ENCODE measurements at regions not wholly inside any gene's neighbourhood (a gene's known extent, or its start where the extent isn't known, plus 50 kb on each side); places are given as distances from the start of the nearest gene placed in this dataset.

DNA sequence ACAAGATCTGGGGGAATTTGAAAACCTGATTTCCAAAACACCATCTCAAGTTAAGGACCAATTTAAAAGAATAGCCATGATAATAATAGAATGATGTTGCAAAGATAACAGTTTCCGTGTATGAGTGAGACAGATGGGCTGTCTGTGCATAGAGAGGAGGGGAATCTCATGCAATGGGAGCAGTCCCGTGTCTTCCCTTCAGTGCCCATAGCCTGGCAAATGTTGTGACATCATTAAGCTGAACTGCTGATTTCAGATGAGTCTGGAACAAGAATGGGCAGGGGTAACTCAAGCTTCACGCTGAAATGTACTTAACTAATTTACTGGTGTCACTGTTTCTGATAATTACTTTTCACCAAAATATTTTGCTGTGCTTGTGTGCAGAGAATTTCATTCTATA is 454.0 kb downstream of the FOXG1 start:
- Mint-ChIP-seq H3K4me3 (no peak overlapping the region), H3K36me3 (no peaks in the 10 kb centered on the region), H3K4me1 (no peaks in the 10 kb centered on the region), H3K27me3 (no peaks in the 10 kb centered on the region), H3K9me3 (peaks cover 0 to 13% (median 2%) of the 10 kb centered on the region in 11 donors), H3K27ac (no peak overlapping the region)
- no peaks in the 10 kb centered on the region for H3K36me3 ChIP-seq (ENCODE audit: control insufficient read depth in 2 of 3, insufficient read depth in 3 of 3, low read length in 3 of 3)
- H3K4me3 ChIP-seq (ENCODE audit: low read length): no peak overlapping the region
- H3K4me1 ChIP-seq (ENCODE audit: control insufficient read depth in 2 of 2, insufficient read depth in 2 of 2, low read length in 2 of 2): no peaks in the 10 kb centered on the region
- no peak overlapping the region for H3K27ac ChIP-seq (ENCODE audit: low read depth, low read length)
- DNase-seq (no peak), ATAC-seq (no peak)
- ChIA-PET CTCF (no interaction called here), POLR2A (no interaction called here)
- no peaks in the 10 kb centered on the region for H3K9me3 ChIP-seq (ENCODE audit: control insufficient read depth in 2 of 3, low read length in 3 of 3)
- intact Hi-C loops (cut with micrococcal nuclease): no loop called here
- no peaks in the 10 kb centered on the region for H3K27me3 ChIP-seq (ENCODE audit: control insufficient read depth in 2 of 2, insufficient read depth in 2 of 2, low read length in 2 of 2)

DNA sequence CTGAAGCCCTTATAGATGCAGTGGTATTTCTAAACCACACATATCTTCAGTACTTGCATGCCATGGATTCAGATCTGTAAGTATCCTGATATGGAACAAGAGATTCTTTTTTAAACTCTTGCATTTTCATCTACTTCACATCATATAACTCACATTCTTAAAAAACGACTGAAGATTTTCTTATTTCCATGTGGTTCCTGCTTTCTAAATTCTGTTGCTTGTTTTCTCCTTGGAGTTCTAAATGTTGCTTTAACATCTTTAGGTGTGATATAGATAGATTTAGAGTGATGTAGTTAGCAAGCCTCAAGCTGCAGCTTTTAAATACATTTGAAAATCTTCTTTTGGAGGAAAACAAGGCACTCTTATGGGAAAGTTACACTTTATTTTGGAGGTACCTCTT is 455.4 kb downstream of the FOXG1 start:
- Histone ChIP-seq H3K4me3 (ENCODE audit: low read length) (no peak overlapping the region), H3K27me3 (ENCODE audit: control insufficient read depth in 2 of 2, insufficient read depth in 2 of 2, low read length in 2 of 2) (no peaks in the 10 kb centered on the region), H3K36me3 (ENCODE audit: control insufficient read depth in 2 of 3, insufficient read depth in 3 of 3, low read length in 3 of 3) (no peaks in the 10 kb centered on the region), H3K9me3 (ENCODE audit: control insufficient read depth in 2 of 3, low read length in 3 of 3) (no peaks in the 10 kb centered on the region), H3K4me1 (ENCODE audit: control insufficient read depth in 2 of 2, insufficient read depth in 2 of 2, low read length in 2 of 2) (no peaks in the 10 kb centered on the region), H3K27ac (ENCODE audit: low read depth, low read length) (no peak overlapping the region)
- Mint-ChIP-seq H3K4me1 (no peaks in the 10 kb centered on the region), H3K4me3 (no peak overlapping the region), H3K36me3 (no peaks in the 10 kb centered on the region), H3K9me3 (peaks cover 0 to 13% (median 2%) of the 10 kb centered on the region in 11 donors), H3K27me3 (no peaks in the 10 kb centered on the region), H3K27ac (no peak overlapping the region)
- CTCF ChIA-PET: no interaction called here
- intact Hi-C loops (cut with micrococcal nuclease): no loop called here
- DNase-seq (no peak), ATAC-seq (no peak)
- POLR2A ChIA-PET: no interaction called here

DNA sequence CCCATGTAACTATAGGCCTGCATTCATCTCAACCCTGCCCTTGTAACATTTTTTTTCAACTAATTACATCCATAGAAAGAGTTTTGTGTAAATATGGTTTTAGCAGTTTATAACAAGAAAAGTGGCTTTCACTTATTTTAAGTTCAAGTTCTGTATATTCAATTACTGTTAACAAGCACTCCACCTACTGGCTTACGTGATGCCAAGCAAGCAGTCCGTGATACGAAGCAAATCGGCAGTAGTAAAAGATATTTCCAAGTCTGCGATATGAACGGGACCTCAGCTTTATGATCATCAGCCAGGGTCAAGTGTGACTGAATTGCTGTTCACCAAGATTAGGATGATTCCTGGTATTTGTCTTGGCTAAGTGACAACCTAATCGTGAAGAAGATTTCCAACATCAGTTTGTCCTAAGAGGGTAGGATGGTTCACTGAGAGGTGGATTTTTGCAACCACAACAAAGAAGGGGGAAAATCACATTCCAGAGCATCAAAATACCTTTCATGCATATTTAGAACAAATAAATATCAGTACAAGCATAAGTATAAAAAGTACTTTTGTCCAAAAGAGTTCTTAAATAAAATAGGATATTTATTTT is 456.2 kb downstream of the FOXG1 start:
- no peak overlapping the region for H3K27ac Mint-ChIP-seq
- H3K4me3 ChIP-seq (ENCODE audit: low read length): no peak overlapping the region
- ATAC-seq (no peak), DNase-seq (no peak)
- H3K9me3 Mint-ChIP-seq: peaks cover 0 to 13% (median 2%) of the 10 kb centered on the region in 11 donors
- CTCF ChIA-PET: no interaction called here
- no peaks in the 10 kb centered on the region for H3K4me1 Mint-ChIP-seq
- H3K27ac ChIP-seq (ENCODE audit: low read depth, low read length): no peak overlapping the region
- no peak overlapping the region for H3K4me3 Mint-ChIP-seq
- POLR2A ChIA-PET: no interaction called here
- H3K4me1 ChIP-seq (ENCODE audit: control insufficient read depth in 2 of 2, insufficient read depth in 2 of 2, low read length in 2 of 2): no peaks in the 10 kb centered on the region
- H3K9me3 ChIP-seq (ENCODE audit: control insufficient read depth in 2 of 3, low read length in 3 of 3): no peaks in the 10 kb centered on the region
- no peaks in the 10 kb centered on the region for H3K27me3 ChIP-seq (ENCODE audit: control insufficient read depth in 2 of 2, insufficient read depth in 2 of 2, low read length in 2 of 2)
- no peaks in the 10 kb centered on the region for H3K36me3 Mint-ChIP-seq
- no peaks in the 10 kb centered on the region for H3K36me3 ChIP-seq (ENCODE audit: control insufficient read depth in 2 of 3, insufficient read depth in 3 of 3, low read length in 3 of 3)
- H3K27me3 Mint-ChIP-seq: no peaks in the 10 kb centered on the region
- intact Hi-C loops (cut with micrococcal nuclease): no loop called here

DNA sequence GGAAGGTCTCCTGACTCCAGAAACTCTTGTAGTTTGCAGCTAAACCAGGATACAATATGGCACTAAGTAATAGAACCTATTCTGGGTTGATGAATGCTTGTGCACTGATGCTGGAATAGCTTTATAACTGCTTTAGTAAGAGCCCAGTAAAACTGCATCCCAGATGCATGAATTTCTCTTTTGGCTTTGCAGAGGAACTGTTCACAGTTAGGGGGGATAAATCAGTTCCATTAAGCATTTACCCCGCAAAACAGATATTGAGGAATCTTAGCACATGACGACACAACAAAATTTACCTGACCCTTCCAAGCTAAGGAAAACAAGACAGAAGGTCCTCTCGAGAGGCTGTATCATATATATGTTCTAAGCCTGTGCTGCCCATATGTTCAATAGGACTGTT is 457.4 kb downstream of the FOXG1 start:
- Mint-ChIP-seq H3K27me3 (no peaks in the 10 kb centered on the region), H3K4me3 (no peak overlapping the region), H3K4me1 (no peaks in the 10 kb centered on the region), H3K36me3 (no peaks in the 10 kb centered on the region), H3K27ac (no peak overlapping the region), H3K9me3 (peaks cover 0 to 13% (median 3%) of the 10 kb centered on the region in 11 donors)
- intact Hi-C loops (cut with micrococcal nuclease): no loop called here
- POLR2A ChIA-PET: no interaction called here
- Histone ChIP-seq H3K4me1 (ENCODE audit: control insufficient read depth in 2 of 2, insufficient read depth in 2 of 2, low read length in 2 of 2) (no peaks in the 10 kb centered on the region), H3K27ac (ENCODE audit: low read depth, low read length) (no peak overlapping the region), H3K36me3 (ENCODE audit: control insufficient read depth in 2 of 3, insufficient read depth in 3 of 3, low read length in 3 of 3) (no peaks in the 10 kb centered on the region), H3K9me3 (ENCODE audit: control insufficient read depth in 2 of 3, low read length in 3 of 3) (no peaks in the 10 kb centered on the region), H3K27me3 (ENCODE audit: control insufficient read depth in 2 of 2, insufficient read depth in 2 of 2, low read length in 2 of 2) (no peaks in the 10 kb centered on the region), H3K4me3 (ENCODE audit: low read length) (no peak overlapping the region)
- ATAC-seq: no peak
- CTCF ChIA-PET: no interaction called here
- DNase-seq: no peak

DNA sequence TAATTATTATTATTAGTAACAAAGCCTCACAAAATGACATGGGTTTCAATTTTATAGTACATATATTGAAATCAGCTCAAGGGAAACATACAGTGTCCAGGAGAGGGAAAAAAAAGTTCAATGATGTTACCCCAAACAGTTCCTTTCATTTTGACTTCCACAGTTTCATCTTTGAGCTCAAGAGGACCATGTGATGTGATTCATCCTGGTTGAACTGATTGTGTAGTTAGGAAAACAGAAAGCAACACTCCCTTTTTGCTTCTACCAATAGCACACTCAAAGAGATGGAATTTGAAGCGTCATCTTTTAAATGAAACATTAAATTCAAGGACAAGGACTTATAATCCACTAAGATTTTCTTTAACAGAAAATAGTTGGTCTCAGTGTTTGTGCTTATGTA is 461.0 kb downstream of the FOXG1 start:
- intact Hi-C loops (cut with micrococcal nuclease): no loop called here
- H3K27me3 ChIP-seq (ENCODE audit: control insufficient read depth in 2 of 2, insufficient read depth in 2 of 2, low read length in 2 of 2): no peaks in the 10 kb centered on the region
- POLR2A ChIA-PET: no interaction called here
- Mint-ChIP-seq H3K27ac (no peak overlapping the region), H3K9me3 (peaks cover 0 to 7% (median 1%) of the 10 kb centered on the region in 11 donors), H3K4me1 (no peaks in the 10 kb centered on the region), H3K36me3 (no peaks in the 10 kb centered on the region), H3K27me3 (no peaks in the 10 kb centered on the region), H3K4me3 (no peak overlapping the region)
- H3K27ac ChIP-seq (ENCODE audit: low read depth, low read length): no peak overlapping the region
- DNase-seq (no peak), ATAC-seq (no peak)
- no peaks in the 10 kb centered on the region for H3K36me3 ChIP-seq (ENCODE audit: control insufficient read depth in 2 of 3, insufficient read depth in 3 of 3, low read length in 3 of 3)
- H3K9me3 ChIP-seq (ENCODE audit: control insufficient read depth in 2 of 3, low read length in 3 of 3): no peaks in the 10 kb centered on the region
- no peaks in the 10 kb centered on the region for H3K4me1 ChIP-seq (ENCODE audit: control insufficient read depth in 2 of 2, insufficient read depth in 2 of 2, low read length in 2 of 2)
- H3K4me3 ChIP-seq (ENCODE audit: low read length): no peak overlapping the region
- CTCF ChIA-PET: no interaction called here

DNA sequence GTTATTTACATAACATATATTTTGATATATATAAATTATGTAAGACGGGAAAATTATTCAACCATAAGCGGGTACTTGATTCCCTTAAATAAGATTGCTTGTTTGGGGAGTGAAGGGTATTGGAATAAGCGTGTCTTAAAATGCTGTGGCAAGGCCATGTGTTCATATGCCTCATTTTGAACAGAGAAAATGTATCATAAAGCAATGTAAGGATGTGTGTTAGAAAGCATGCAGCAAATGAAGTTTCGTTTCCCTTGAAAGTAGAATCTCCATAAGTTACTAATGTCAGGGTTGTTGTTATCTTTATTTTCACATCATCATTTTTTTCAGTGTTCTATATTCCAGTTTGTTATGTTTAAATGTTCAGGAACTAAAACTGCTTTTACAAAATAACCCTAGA is 465.6 kb downstream of the FOXG1 start:
- Histone ChIP-seq H3K9me3 (ENCODE audit: control insufficient read depth in 2 of 3, low read length in 3 of 3) (no peaks in the 10 kb centered on the region), H3K27me3 (ENCODE audit: control insufficient read depth in 2 of 2, insufficient read depth in 2 of 2, low read length in 2 of 2) (no peaks in the 10 kb centered on the region), H3K36me3 (ENCODE audit: control insufficient read depth in 2 of 3, insufficient read depth in 3 of 3, low read length in 3 of 3) (no peaks in the 10 kb centered on the region), H3K27ac (ENCODE audit: low read depth, low read length) (no peak overlapping the region), H3K4me3 (ENCODE audit: low read length) (no peak overlapping the region), H3K4me1 (ENCODE audit: control insufficient read depth in 2 of 2, insufficient read depth in 2 of 2, low read length in 2 of 2) (no peaks in the 10 kb centered on the region)
- Mint-ChIP-seq H3K9me3 (peaks cover 0 to 3% (median under 1%) of the 10 kb centered on the region in 11 donors), H3K27me3 (no peaks in the 10 kb centered on the region), H3K4me1 (no peaks in the 10 kb centered on the region), H3K27ac (no peak overlapping the region), H3K4me3 (no peak overlapping the region), H3K36me3 (no peaks in the 10 kb centered on the region)
- ChIA-PET POLR2A (no interaction called here), CTCF (no interaction called here)
- intact Hi-C loops (cut with micrococcal nuclease): no loop called here
- no peak for DNase-seq
- ATAC-seq: no peak

DNA sequence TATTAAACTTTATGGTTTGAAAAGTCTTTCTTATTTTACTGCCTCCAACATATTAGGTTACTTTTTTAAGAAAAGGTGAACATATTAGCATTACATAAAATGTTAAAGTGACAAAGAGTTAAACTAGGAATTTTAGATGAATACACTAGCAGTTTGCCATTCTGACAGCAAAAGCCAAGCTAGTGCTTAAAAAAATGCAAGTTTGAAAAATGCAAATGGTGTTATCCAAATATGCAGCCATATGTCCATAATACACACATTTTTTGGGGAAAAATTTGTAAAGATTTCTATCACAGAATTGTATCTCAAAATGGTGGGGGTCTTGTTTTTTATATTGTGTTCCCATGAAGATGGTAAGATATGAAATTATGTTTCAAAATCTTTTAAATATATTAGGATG is 466.1 kb downstream of the FOXG1 start:
- ATAC-seq: no peak
- H3K27ac ChIP-seq (ENCODE audit: low read depth, low read length): no peak overlapping the region
- H3K9me3 Mint-ChIP-seq: peaks cover 0 to 6% (median 4%) of the 10 kb centered on the region in 11 donors
- H3K9me3 ChIP-seq (ENCODE audit: control insufficient read depth in 2 of 3, low read length in 3 of 3): no peaks in the 10 kb centered on the region
- POLR2A ChIA-PET: no interaction called here
- intact Hi-C loops (cut with micrococcal nuclease): no loop called here
- H3K36me3 Mint-ChIP-seq: no peaks in the 10 kb centered on the region
- DNase-seq: no peak
- H3K4me1 ChIP-seq (ENCODE audit: control insufficient read depth in 2 of 2, insufficient read depth in 2 of 2, low read length in 2 of 2): no peaks in the 10 kb centered on the region
- no peak overlapping the region for H3K27ac Mint-ChIP-seq
- H3K36me3 ChIP-seq (ENCODE audit: control insufficient read depth in 2 of 3, insufficient read depth in 3 of 3, low read length in 3 of 3): no peaks in the 10 kb centered on the region
- H3K4me3 Mint-ChIP-seq: no peak overlapping the region
- H3K4me3 ChIP-seq (ENCODE audit: low read length): no peak overlapping the region
- CTCF ChIA-PET: no interaction called here
- no peaks in the 10 kb centered on the region for H3K4me1 Mint-ChIP-seq
- H3K27me3 ChIP-seq (ENCODE audit: control insufficient read depth in 2 of 2, insufficient read depth in 2 of 2, low read length in 2 of 2): no peaks in the 10 kb centered on the region
- H3K27me3 Mint-ChIP-seq: no peaks in the 10 kb centered on the region
